D721Med (cell line): ENCODE measurements at regions not wholly inside any gene's neighbourhood (a gene's known extent, or its start where the extent isn't known, plus 50 kb on each side); places are given as distances from the start of the nearest gene placed in this dataset.
"Not testable (repeated sequence)": the region's sequence is repeated elsewhere in the genome, so short reads cannot be mapped to it uniquely, and the experiment has no call there.

ENCODE experiments used
- DNase-seq: peaks from one replicate; pipeline ENCODE4 v3.0.0; 2011; ENCODE audit warnings: low spot score; ENCODE audit not compliant: insufficient read length
- FAIRE-seq: peaks from 2 replicates; lab custom pipeline; 2011; peaks lifted over from hg19 to GRCh38; lab: Jason Lieb, UNC
- TF ChIP-seq, protein P1 (sequence below): IDR thresholded peaks from 2 replicates; pipeline ENCODE4 v1.5.1; 2012; ENCODE audit warnings: mild to moderate bottlenecking, control low read depth; ENCODE audit not compliant: insufficient read depth; ENCODE audit errors: missing control alignments

DNA sequence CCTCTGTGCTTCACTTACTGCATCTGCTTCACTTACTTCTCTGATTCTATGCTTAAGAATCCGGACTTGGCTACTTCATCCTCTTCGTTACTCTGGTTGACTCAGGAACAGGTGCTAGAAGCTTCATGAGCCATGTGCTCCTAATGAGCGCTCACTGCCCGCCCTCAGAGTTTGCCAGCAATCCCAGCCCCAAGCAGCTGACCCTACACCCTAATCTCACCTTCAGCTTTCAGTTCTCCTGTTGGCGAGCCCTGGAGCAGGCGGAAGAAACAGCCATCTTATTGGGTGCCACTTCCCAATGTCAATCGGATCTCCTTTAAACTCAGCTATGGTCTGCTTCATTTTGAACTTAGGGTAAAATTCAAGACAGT is 61.3 kb downstream of the FOXA2 start:
- TF ChIP-seq, protein P1, sequence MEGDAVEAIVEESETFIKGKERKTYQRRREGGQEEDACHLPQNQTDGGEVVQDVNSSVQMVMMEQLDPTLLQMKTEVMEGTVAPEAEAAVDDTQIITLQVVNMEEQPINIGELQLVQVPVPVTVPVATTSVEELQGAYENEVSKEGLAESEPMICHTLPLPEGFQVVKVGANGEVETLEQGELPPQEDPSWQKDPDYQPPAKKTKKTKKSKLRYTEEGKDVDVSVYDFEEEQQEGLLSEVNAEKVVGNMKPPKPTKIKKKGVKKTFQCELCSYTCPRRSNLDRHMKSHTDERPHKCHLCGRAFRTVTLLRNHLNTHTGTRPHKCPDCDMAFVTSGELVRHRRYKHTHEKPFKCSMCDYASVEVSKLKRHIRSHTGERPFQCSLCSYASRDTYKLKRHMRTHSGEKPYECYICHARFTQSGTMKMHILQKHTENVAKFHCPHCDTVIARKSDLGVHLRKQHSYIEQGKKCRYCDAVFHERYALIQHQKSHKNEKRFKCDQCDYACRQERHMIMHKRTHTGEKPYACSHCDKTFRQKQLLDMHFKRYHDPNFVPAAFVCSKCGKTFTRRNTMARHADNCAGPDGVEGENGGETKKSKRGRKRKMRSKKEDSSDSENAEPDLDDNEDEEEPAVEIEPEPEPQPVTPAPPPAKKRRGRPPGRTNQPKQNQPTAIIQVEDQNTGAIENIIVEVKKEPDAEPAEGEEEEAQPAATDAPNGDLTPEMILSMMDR: no peak
- no peak for DNase-seq

GRCh38 chr20:22522701-22523100 is 61.7 kb downstream of the FOXA2 start:
- FAIRE-seq (no peak), DNase-seq (no peak)
- TF ChIP-seq, protein P1: no peak

More for the DNA sequence above, 61.3 kb downstream of the FOXA2 start:
- FAIRE-seq: no peak

DNA sequence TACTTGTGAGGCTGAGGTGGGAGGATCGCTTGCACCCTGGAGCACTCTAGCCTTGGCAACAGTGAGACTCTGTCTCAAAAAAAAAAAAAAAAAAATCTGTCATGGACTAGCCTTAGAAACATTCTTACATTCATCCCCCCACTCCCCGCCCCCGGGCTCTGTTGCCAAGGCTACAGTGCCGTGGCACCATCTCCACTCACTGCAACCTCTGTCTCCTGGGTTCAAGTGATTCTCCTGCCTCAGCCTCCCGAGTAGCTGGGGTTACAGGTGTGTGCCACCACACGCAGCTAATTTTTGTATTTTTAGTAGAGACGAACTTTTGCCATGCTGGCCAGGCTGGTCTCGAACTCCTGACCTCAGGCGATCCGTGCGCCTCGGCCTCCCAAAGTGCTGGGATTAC is 62.4 kb downstream of the FOXA2 start:
- FAIRE-seq, DNase-seq: not testable (repeated sequence)

GRCh38 chr20:22520381-22520780 is 64.0 kb downstream of the FOXA2 start:
- DNase-seq (no peak), FAIRE-seq (no peak)
- TF ChIP-seq, protein P1: no peak

- DNase-seq (no peak), FAIRE-seq (no peak)
- TF ChIP-seq, protein P1: no peak
These were observed 69.1 kb downstream of the FOXA2 start for GRCh38 chr20:22515264-22515663.

- TF ChIP-seq, protein P1: no peak
- no peak for DNase-seq
- FAIRE-seq: no peak
These were observed 70.8 kb downstream of the FOXA2 start for GRCh38 chr20:22513574-22513973.

DNA sequence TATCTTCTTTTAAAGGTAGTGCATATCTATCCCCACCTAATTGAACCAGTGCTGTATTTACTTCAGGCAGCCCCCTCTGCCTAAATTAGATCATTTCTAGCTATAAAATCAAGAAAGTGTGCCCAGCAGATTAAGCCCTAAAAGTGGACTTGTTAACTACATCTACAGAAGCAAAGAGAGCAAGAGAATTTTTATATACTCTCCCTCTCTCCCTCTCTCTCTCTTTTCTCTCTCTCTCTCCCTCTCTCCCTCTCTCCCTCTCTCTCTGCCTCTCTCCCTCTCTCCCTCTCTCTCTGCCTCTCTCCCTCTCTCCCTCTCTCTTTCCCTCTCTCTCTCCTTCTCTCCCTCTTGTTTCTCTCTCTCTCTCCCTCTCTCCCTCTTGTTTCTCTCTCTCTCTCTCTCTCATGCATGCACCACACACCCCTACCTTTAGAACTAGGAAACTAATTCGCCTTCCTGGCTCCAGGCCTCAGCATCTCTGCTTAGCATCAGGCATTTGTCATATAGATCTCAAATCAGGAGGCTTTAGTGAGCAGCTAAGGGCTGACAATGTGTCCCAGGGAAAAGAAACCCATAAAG is 71.4 kb downstream of the FOXA2 start:
- TF ChIP-seq, protein P1: no peak
- DNase-seq (no peak), FAIRE-seq (no peak)
